Smooth muscle cell (in vitro differentiated cells): ENCODE measurements at regions not wholly inside any gene's neighbourhood (a gene's known extent, or its start where the extent isn't known, plus 50 kb on each side); places are given as distances from the start of the nearest gene placed in this dataset.

Source experiments
- DNase-seq: peaks from one replicate; lab custom pipeline; 2025; ENCODE audit not compliant: unreplicated experiment; lab: John Stamatoyannopoulos, UW
- H2AFZ ChIP-seq: fragments of 200-600 bp; sonication (generic); 2 replicates; pipeline ENCODE4 v1.6.0; 2016; ENCODE audit warnings: antibody characterized with exemption, low read depth, mild to moderate bottlenecking
- H3F3A ChIP-seq: fragments of 200-600 bp; sonication (generic); 2 replicates; pipeline ENCODE4 v1.6.0; 2017; ENCODE audit warnings: antibody characterized with exemption, low read depth
- H3K27ac ChIP-seq: fragments of 200-600 bp; sonication (generic); 2 replicates; pipeline ENCODE4 v1.5.1; 2016; ENCODE audit warnings: low read depth, mild to moderate bottlenecking
- H3K27me3 ChIP-seq: fragments of 200-600 bp; sonication (generic); 2 replicates; pipeline ENCODE4 v1.6.1; 2016; ENCODE audit warnings: low read depth, mild to moderate bottlenecking
- H3K36me3 ChIP-seq: fragments of 200-600 bp; sonication (generic); 2 replicates; pipeline ENCODE4 v1.5.1; 2016; ENCODE audit warnings: low read depth
- H3K4me1 ChIP-seq: fragments of 200-600 bp; sonication (generic); 2 replicates; pipeline ENCODE4 v1.5.1; 2016; ENCODE audit warnings: low read depth
- H3K4me2 ChIP-seq: fragments of 200-600 bp; sonication (generic); 2 replicates; pipeline ENCODE4 v1.6.0; 2016; ENCODE audit warnings: mild to moderate bottlenecking
- H3K4me3 ChIP-seq: fragments of 200-600 bp; sonication (generic); 2 replicates; pipeline ENCODE4 v1.5.1; 2016; ENCODE audit warnings: mild to moderate bottlenecking
- H3K79me2 ChIP-seq: fragments of 200-600 bp; sonication (generic); 2 replicates; pipeline ENCODE4 v1.6.0; 2016; ENCODE audit warnings: low read depth, mild to moderate bottlenecking
- H3K9ac ChIP-seq: fragments of 200-600 bp; sonication (generic); 2 replicates; pipeline ENCODE4 v1.6.0; 2016; ENCODE audit warnings: low read depth
- H3K9me3 ChIP-seq: fragments of 200-600 bp; sonication (generic); replicated peaks from 2 replicates; pipeline ENCODE4 v1.5.1; 2016; ENCODE audit warnings: low read depth
- H4K20me1 ChIP-seq: fragments of 200-600 bp; sonication (generic); 2 replicates; pipeline ENCODE4 v1.6.0; 2016; ENCODE audit warnings: low read depth
- CTCF ChIP-seq: fragments of 200-600 bp; sonication (generic); IDR thresholded peaks from 2 replicates; pipeline ENCODE4 v1.5.1; 2017; ENCODE audit warnings: borderline replicate concordance, mild to moderate bottlenecking, antibody characterized with exemption; ENCODE audit not compliant: insufficient read depth, poor library complexity, severe bottlenecking
- WGBS: methylation state at CpG from one replicate; pipeline ENCODE4 v1.1.7; 2016; ENCODE audit warnings: low lambda C conversion rate; 5-methylcytosine and 5-hydroxymethylcytosine counted together

- TF ChIP-seq CTCF = peak; percentile 21
- H2AFZ ChIP-seq = no peak overlapping the region
- DNase-seq = no peak
Observed at GRCh38 chrX:125131164-125131563, 188.5 kb upstream of the TEX13C start.

DNA sequence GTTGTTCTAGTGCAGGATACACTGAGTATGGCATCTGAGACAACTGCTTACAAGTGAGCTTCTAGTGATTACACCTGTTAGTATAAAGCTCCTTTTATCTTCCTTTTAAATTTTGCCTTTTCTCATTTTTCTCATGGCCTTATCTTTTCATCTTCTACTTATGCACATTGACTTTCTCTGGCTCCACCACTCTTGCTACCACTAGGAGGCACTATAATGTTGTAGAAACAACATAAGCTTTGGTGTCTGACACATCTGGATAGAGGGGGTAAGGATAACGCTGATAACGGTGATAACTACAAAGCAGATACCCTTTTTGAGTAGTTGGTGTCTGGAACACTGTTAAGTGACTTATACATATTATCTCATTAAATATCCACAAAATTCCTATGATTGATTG lies 187.4 kb upstream of the TEX13C start:
- Histone ChIP-seq H3K36me3 (no peaks in the 10 kb centered on the region), H3K4me1 (no peaks in the 10 kb centered on the region), H3K4me2 (no peak overlapping the region), H3K27ac (no peak overlapping the region), H2AFZ (no peak overlapping the region), H4K20me1 (no peaks in the 10 kb centered on the region), H3K79me2 (no peaks in the 10 kb centered on the region), H3K9me3 (no peaks in the 10 kb centered on the region), H3F3A (no peaks in the 10 kb centered on the region), H3K9ac (no peak overlapping the region), H3K27me3 (no peaks in the 10 kb centered on the region), H3K4me3 (no peak overlapping the region)
- TF ChIP-seq CTCF = peak; percentile 42
- DNase-seq = no peak
- WGBS = 58% methylated on average over 2 of the region's 2 CpGs

More at GRCh38 chrX:125131164-125131563, 188.5 kb upstream of the TEX13C start:
- H3K9me3 ChIP-seq = no peaks in the 10 kb centered on the region
- no peaks in the 10 kb centered on the region for H3K79me2 ChIP-seq
- H4K20me1 ChIP-seq = no peaks in the 10 kb centered on the region
- no peak overlapping the region for H3K4me2 ChIP-seq
- no peak overlapping the region for H3K27ac ChIP-seq
- no peak overlapping the region for H3K4me3 ChIP-seq
- no peaks in the 10 kb centered on the region for H3K4me1 ChIP-seq
- H3K27me3 ChIP-seq = no peaks in the 10 kb centered on the region
- no peaks in the 10 kb centered on the region for H3F3A ChIP-seq
- no peaks in the 10 kb centered on the region for H3K36me3 ChIP-seq
- H3K9ac ChIP-seq = no peak overlapping the region

DNA sequence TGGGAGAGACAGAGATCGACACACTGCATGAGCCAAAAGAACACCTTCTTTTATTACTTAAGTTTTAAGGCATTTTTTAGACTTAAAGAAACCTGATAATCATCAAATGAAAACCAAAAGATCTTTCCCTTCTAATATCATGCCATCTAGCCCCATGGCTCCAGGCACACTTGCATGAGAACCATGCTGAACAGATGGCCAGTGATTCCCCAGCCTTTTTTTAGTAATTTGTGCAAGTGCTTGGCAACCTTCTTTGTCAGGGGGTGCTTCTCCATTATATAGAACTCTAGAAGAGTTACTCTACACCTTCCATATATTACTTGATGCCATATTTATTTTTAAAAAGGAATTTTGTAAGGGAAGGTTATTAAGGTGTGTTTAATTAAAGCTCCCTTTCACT lies 182.2 kb upstream of the TEX13C start:
- 84% methylated on average over 1 of the region's 1 CpG for WGBS
- H3K4me1 ChIP-seq = no peaks in the 10 kb centered on the region
- no peaks in the 10 kb centered on the region for H4K20me1 ChIP-seq
- no peak overlapping the region for H3K4me2 ChIP-seq
- H3F3A ChIP-seq = no peaks in the 10 kb centered on the region
- no peak overlapping the region for H3K27ac ChIP-seq
- no peaks in the 10 kb centered on the region for H3K27me3 ChIP-seq
- no peak overlapping the region for H3K9ac ChIP-seq
- no peak overlapping the region for H3K4me3 ChIP-seq
- no peak overlapping the region for H2AFZ ChIP-seq
- H3K36me3 ChIP-seq = no peaks in the 10 kb centered on the region
- H3K9me3 ChIP-seq = no peaks in the 10 kb centered on the region
- no peak for TF ChIP-seq CTCF
- H3K79me2 ChIP-seq = no peaks in the 10 kb centered on the region
- no peak for DNase-seq

DNA sequence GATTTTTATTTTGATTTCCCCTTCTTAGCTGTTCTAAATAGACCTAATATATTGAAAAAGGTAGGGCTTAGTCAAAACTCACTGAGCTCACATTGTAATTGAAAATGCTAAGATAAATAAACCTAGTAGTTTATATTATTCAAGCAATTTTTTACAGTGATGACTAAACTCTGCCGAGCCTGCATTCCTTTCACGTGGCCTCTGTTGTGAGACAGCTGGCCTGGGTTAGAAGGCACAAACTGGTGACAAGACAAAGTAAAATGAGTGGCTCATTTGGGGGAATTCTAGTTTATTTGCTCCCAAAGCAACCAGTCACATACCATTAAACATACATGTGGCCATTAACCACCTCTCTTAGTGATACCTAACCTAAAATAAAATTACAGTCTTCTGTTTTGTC lies 169.4 kb upstream of the TEX13C start:
- H3K9ac ChIP-seq = no peak overlapping the region
- H3K36me3 ChIP-seq = no peaks in the 10 kb centered on the region
- 27% methylated on average over 2 of the region's 2 CpGs for WGBS
- no peak for TF ChIP-seq CTCF
- H3K27ac ChIP-seq = peak overlapping the region; percentile 4
- H3K79me2 ChIP-seq = no peaks in the 10 kb centered on the region
- no peak overlapping the region for H2AFZ ChIP-seq
- no peaks in the 10 kb centered on the region for H3K27me3 ChIP-seq
- no peaks in the 10 kb centered on the region for H3K9me3 ChIP-seq
- no peak overlapping the region for H3K4me2 ChIP-seq
- no peak overlapping the region for H3K4me3 ChIP-seq
- DNase-seq = no peak
- H4K20me1 ChIP-seq = no peaks in the 10 kb centered on the region
- H3F3A ChIP-seq = no peaks in the 10 kb centered on the region
- no peaks in the 10 kb centered on the region for H3K4me1 ChIP-seq
